SK-N-SH treated with all-trans-retinoic acid at 6 μM for 48 hours (cell line): ENCODE measurements at regions not wholly inside any gene's neighbourhood (a gene's known extent, or its start where the extent isn't known, plus 50 kb on each side); places are given as distances from the start of the nearest gene placed in this dataset.

Source experiments
- ATAC-seq: fragments of 200-7000 bp; cut with Tn5 transposase; 3 replicates; pipeline ENCODE4 v1.9.1; 2020; ENCODE audit warnings: mild to moderate bottlenecking, moderate library complexity
- ARNTL ChIP-seq: fragments of 450-650 bp; formaldehyde crosslinking; IDR thresholded peaks from 2 replicates; pipeline ENCODE4 v1.5.0; 2020; ENCODE audit warnings: low read depth, mild to moderate bottlenecking, moderate library complexity, borderline replicate concordance
- BACH2 ChIP-seq: fragments of 250-450 bp; sonication (Bioruptor Pico); IDR thresholded peaks from 2 replicates; pipeline ENCODE4 v1.9.0; 2021; ENCODE audit warnings: mild to moderate bottlenecking, borderline replicate concordance
- CREB5 ChIP-seq: fragments of 250-450 bp; sonication (Bioruptor Pico); IDR thresholded peaks from 2 replicates; pipeline ENCODE4 v1.5.1; 2020; ENCODE audit warnings: low read depth, mild to moderate bottlenecking, moderate library complexity
- CSDC2 ChIP-seq: fragments of 250-450 bp; sonication (Bioruptor Pico); IDR thresholded peaks from 2 replicates; pipeline ENCODE4 v1.5.0; 2020; ENCODE audit warnings: mild to moderate bottlenecking, moderate library complexity
- ESRRG ChIP-seq: fragments of 250-450 bp; sonication (Bioruptor Pico); IDR thresholded peaks from 2 replicates; pipeline ENCODE4 v1.6.1; 2021; ENCODE audit warnings: mild to moderate bottlenecking
- GLIS3 ChIP-seq: fragments of 250-450 bp; sonication (Bioruptor Pico); IDR thresholded peaks from 2 replicates; pipeline ENCODE4 v1.5.0; 2020; ENCODE audit warnings: mild to moderate bottlenecking, moderate library complexity
- ISL1 ChIP-seq: fragments of 250-450 bp; sonication (Bioruptor Pico); IDR thresholded peaks from 2 replicates; pipeline ENCODE4 v2.1.2; 2022; ENCODE audit warnings: mild to moderate bottlenecking, moderate library complexity
- OSR1 ChIP-seq: fragments of 250-450 bp; sonication (Bioruptor Pico); IDR thresholded peaks from 2 replicates; pipeline ENCODE4 v1.8.0; 2022; ENCODE audit warnings: moderate library complexity, mild to moderate bottlenecking, inconsistent platforms
- POU6F1 ChIP-seq: fragments of 250-450 bp; sonication (Bioruptor Pico); IDR thresholded peaks from 2 replicates; pipeline ENCODE4 v1.8.0; 2021; ENCODE audit warnings: low read depth, mild to moderate bottlenecking, moderate library complexity, borderline replicate concordance
- PPARA ChIP-seq: fragments of 250-450 bp; sonication (Bioruptor Pico); IDR thresholded peaks from 2 replicates; pipeline ENCODE4 v1.5.0; 2020; ENCODE audit warnings: mild to moderate bottlenecking, borderline replicate concordance
- RARB ChIP-seq: fragments of 250-450 bp; sonication (Bioruptor Pico); IDR thresholded peaks from 2 replicates; pipeline ENCODE4 v1.8.0; 2021; ENCODE audit warnings: mild to moderate bottlenecking, moderate library complexity
- SNAI2 ChIP-seq: fragments of 250-450 bp; sonication (Bioruptor Pico); IDR thresholded peaks from 2 replicates; pipeline ENCODE4 v1.5.0; 2020; ENCODE audit warnings: mild to moderate bottlenecking, moderate library complexity
- TCF4 ChIP-seq: fragments of 250-450 bp; sonication (Bioruptor Pico); IDR thresholded peaks from 2 replicates; pipeline ENCODE4 v1.8.0; 2021; ENCODE audit warnings: mild to moderate bottlenecking, moderate library complexity, borderline replicate concordance
- TOX ChIP-seq: fragments of 250-450 bp; sonication (Bioruptor Pico); IDR thresholded peaks from 2 replicates; pipeline ENCODE4 v1.8.0; 2021; ENCODE audit warnings: mild to moderate bottlenecking, moderate library complexity, borderline replicate concordance
- TSHZ2 ChIP-seq: fragments of 250-450 bp; sonication (Bioruptor Pico); IDR thresholded peaks from 2 replicates; pipeline ENCODE4 v1.5.0; 2020; ENCODE audit warnings: mild to moderate bottlenecking, moderate library complexity
- ZC3H10 ChIP-seq: fragments of 250-450 bp; sonication (Bioruptor Pico); IDR thresholded peaks from 2 replicates; pipeline ENCODE4 v1.5.1; 2021; ENCODE audit warnings: mild to moderate bottlenecking, moderate library complexity
- ZFP3 ChIP-seq: fragments of 250-450 bp; sonication (Bioruptor Pico); IDR thresholded peaks from 2 replicates; pipeline ENCODE4 v1.5.0; 2020; ENCODE audit warnings: mild to moderate bottlenecking, moderate library complexity
- ZFP30 ChIP-seq: fragments of 450-650 bp; formaldehyde crosslinking; IDR thresholded peaks from 2 replicates; pipeline ENCODE4 v1.5.0; 2022; ENCODE audit warnings: mild to moderate bottlenecking, moderate library complexity
- ZNF565 ChIP-seq: fragments of 450-650 bp; formaldehyde crosslinking; conservative IDR thresholded peaks from 2 replicates; pipeline ENCODE4 v1.5.0; 2020; ENCODE audit warnings: low read depth, mild to moderate bottlenecking, moderate library complexity
- ZNF70 ChIP-seq: fragments of 450-650 bp; formaldehyde crosslinking; IDR thresholded peaks from 2 replicates; pipeline ENCODE4 v1.5.0; 2020; ENCODE audit warnings: mild to moderate bottlenecking, moderate library complexity

- no peak for ATAC-seq
- TF ChIP-seq CREB5 (CRISPR knock-in tag): no peak
- no peak for TF ChIP-seq BACH2
- TF ChIP-seq RARB (CRISPR knock-in tag): no peak
- TF ChIP-seq POU6F1 (CRISPR knock-in tag): no peak
- TF ChIP-seq ARNTL (CRISPR knock-in tag): no peak
- TF ChIP-seq ZNF565 (CRISPR knock-in tag): no peak
These were observed 410.0 kb upstream of the SEMA3D start for GRCh38 chr7:85596827-85597226.

- TF ChIP-seq ISL1 (CRISPR knock-in tag) (peak; percentile 60), TSHZ2 (no peak), CSDC2 (CRISPR knock-in tag) (no peak), PPARA (no peak), ARNTL (CRISPR knock-in tag) (no peak), CREB5 (CRISPR knock-in tag) (no peak), SNAI2 (CRISPR knock-in tag) (no peak)
- ATAC-seq: peak; percentile 65
These were observed 408.9 kb upstream of the SEMA3D start for GRCh38 chr7:85595750-85596178.

- ATAC-seq: no peak
- TF ChIP-seq TCF4 (CRISPR knock-in tag): no peak
- TF ChIP-seq PPARA: no peak
- no peak for TF ChIP-seq ZNF565 (CRISPR knock-in tag)
- no peak for TF ChIP-seq ZFP3 (CRISPR knock-in tag)
- TF ChIP-seq CREB5 (CRISPR knock-in tag): no peak
These were observed 406.5 kb upstream of the SEMA3D start for GRCh38 chr7:85593355-85593754.

- ATAC-seq: no peak
- TF ChIP-seq ZC3H10: no peak
- no peak for TF ChIP-seq TOX (CRISPR knock-in tag)
- peak; percentile 63 for TF ChIP-seq ISL1 (CRISPR knock-in tag)
- TF ChIP-seq ZNF565 (CRISPR knock-in tag): no peak
- TF ChIP-seq CSDC2 (CRISPR knock-in tag): no peak
These were observed 400.9 kb upstream of the SEMA3D start for GRCh38 chr7:85587785-85588184.

GRCh38 chr7:85586091-85586490 lies 399.2 kb upstream of the SEMA3D start:
- ATAC-seq: no peak
- TF ChIP-seq ZC3H10 (no peak), ZNF70 (CRISPR knock-in tag) (no peak), GLIS3 (no peak), ISL1 (CRISPR knock-in tag) (no peak), ESRRG (CRISPR knock-in tag) (no peak), ZFP30 (no peak), TOX (CRISPR knock-in tag) (no peak), BACH2 (no peak), OSR1 (no peak), ZFP3 (CRISPR knock-in tag) (no peak), PPARA (no peak), CSDC2 (CRISPR knock-in tag) (no peak), ZNF565 (CRISPR knock-in tag) (no peak), CREB5 (CRISPR knock-in tag) (no peak), POU6F1 (CRISPR knock-in tag) (no peak)
- TF ChIP-seq, all 23 proteins: peak for 0
